PC-9 (cell line): ENCODE measurements at regions not wholly inside any gene's neighbourhood (a gene's known extent, or its start where the extent isn't known, plus 50 kb on each side); places are given as distances from the start of the nearest gene placed in this dataset.

Experiments
- CTCF ChIP-seq: fragments of 200-600 bp; sonication (generic); conservative IDR thresholded peaks from 2 replicates; pipeline ENCODE4 v1.6.1; 2017; ENCODE audit warnings: mixed run types, antibody characterized with exemption, mild to moderate bottlenecking, moderate library complexity
- EZH2 ChIP-seq: fragments of 200-600 bp; sonication (generic); IDR thresholded peaks from 2 replicates; pipeline ENCODE4 v1.8.0; 2017; ENCODE audit warnings: antibody characterized with exemption, low read depth

GRCh38 chr7:67599331-67600062 is 602.9 kb downstream of the TYW1 start:
- TF ChIP-seq CTCF, result no peak
- TF ChIP-seq EZH2, result no peak
